Loucy (cell line): ENCODE measurements at regions not wholly inside any gene's neighbourhood (a gene's known extent, or its start where the extent isn't known, plus 50 kb on each side); places are given as distances from the start of the nearest gene placed in this dataset.

ENCODE experiments used
- CTCF ChIP-seq: fragments of 200-600 bp; sonication (generic); conservative IDR thresholded peaks from 2 replicates; pipeline ENCODE4 v1.5.1; 2014; ENCODE audit warnings: mild to moderate bottlenecking, antibody characterized with exemption, low read length
- EZH2phosphoT487 ChIP-seq: fragments of 200-600 bp; IDR thresholded peaks from 2 replicates; pipeline ENCODE4 v1.6.1; 2018; ENCODE audit warnings: antibody characterized with exemption, mild to moderate bottlenecking, moderate library complexity, borderline replicate concordance

- no peak for TF ChIP-seq CTCF
- TF ChIP-seq EZH2phosphoT487, result no peak
Observed at GRCh38 chr3:72580900-72581299, 267.3 kb downstream of the SHQ1 start.
